SK-N-SH (cell line): ENCODE measurements at regions not wholly inside any gene's neighbourhood (a gene's known extent, or its start where the extent isn't known, plus 50 kb on each side); places are given as distances from the start of the nearest gene placed in this dataset.

Experiments used
- CTCF ChIA-PET: fragments of 300-600, 350-600 bp; formaldehyde crosslinking; extraction: SDS; loops from one replicate; lab custom pipeline; 2021; lab: Yijun Ruan, JAX
- POLR2A ChIA-PET: fragments of 350-600 bp; sonication (Branson Sonifier 250); formaldehyde crosslinking; extraction: SDS; loops from one replicate; lab custom pipeline; 2020; ENCODE audit warnings: antibody characterized with exemption, inconsistent platforms; lab: Yijun Ruan, JAX
- DNase-seq: peaks from one replicate; pipeline ENCODE4 v3.0.0; 2012
- H2AFZ ChIP-seq: fragments of 200-600 bp; sonication (generic); 2 replicates; pipeline ENCODE4 v1.8.1; 2016; ENCODE audit warnings: antibody characterized with exemption, mild to moderate bottlenecking, low read depth
- H3F3A ChIP-seq: fragments of 200-600 bp; sonication (generic); replicated peaks from 2 replicates; pipeline ENCODE3; 2016; ENCODE audit warnings: antibody characterized with exemption, mild to moderate bottlenecking; ENCODE audit not compliant: insufficient read depth
- H3K27ac ChIP-seq, 2 experiments: fragments of 200-500 bp in 1 of 2; fragments of 200-600 bp in 1 of 2; sonication (Bioruptor generic) in 1 of 2; sonication (generic), shearing (Covaris generic) in 1 of 2; 2 replicates each; pipeline versions ENCODE4 v1.5.1 to v1.6.1; 2014 to 2016; ENCODE audit warnings: low read depth in 2 of 2, inconsistent platforms in 1 of 2, low read length in 1 of 2, mild to moderate bottlenecking in 1 of 2, mixed read lengths in 1 of 2
- H3K27me3 ChIP-seq: fragments of 200-600 bp; sonication (generic), shearing (Covaris generic); 2 replicates; pipeline ENCODE4 v1.6.1; 2016; ENCODE audit warnings: mixed run types; ENCODE audit not compliant: insufficient read depth
- H3K36me3 ChIP-seq, 2 experiments: fragments of 200-500 bp in 1 of 2; fragments of 200-600 bp in 1 of 2; sonication (Bioruptor generic) in 1 of 2; sonication (generic) in 1 of 2; replicated peaks in 1 of 2; 2 replicates each; pipeline versions ENCODE3 to v1.5.1; 2014 to 2016; ENCODE audit warnings: low read length in 1 of 2, mild to moderate bottlenecking in 1 of 2; ENCODE audit not compliant: insufficient read depth in 2 of 2, control insufficient read depth in 1 of 2
- H3K4me1 ChIP-seq, 2 experiments: fragments of 200-500 bp in 1 of 2; fragments of 200-600 bp in 1 of 2; sonication (Bioruptor generic) in 1 of 2; sonication (generic), shearing (Covaris generic) in 1 of 2; 2 replicates each; pipeline versions ENCODE4 v1.5.1 to v1.6.1; 2014 to 2016; ENCODE audit warnings: low read depth in 1 of 2, low read length in 1 of 2, mixed run types in 1 of 2; ENCODE audit not compliant: insufficient read depth in 2 of 2, control insufficient read depth in 1 of 2
- H3K4me2 ChIP-seq: fragments of 200-600 bp; sonication (generic), shearing (Covaris generic); 2 replicates; pipeline ENCODE4 v1.6.1; 2017; ENCODE audit warnings: mixed run types
- H3K4me3 ChIP-seq, 2 experiments: fragments of 200-500 bp in 1 of 2; fragments of 200-600 bp in 1 of 2; sonication (Bioruptor generic) in 1 of 2; sonication (generic), shearing (Covaris generic) in 1 of 2; 2 replicates each; pipeline versions ENCODE4 v1.5.1 to v1.8.1; 2014 to 2016; ENCODE audit warnings: low read depth in 2 of 2, inconsistent platforms in 1 of 2, low read length in 1 of 2, mild to moderate bottlenecking in 1 of 2, mixed read lengths in 1 of 2, moderate library complexity in 1 of 2
- H3K79me2 ChIP-seq: fragments of 200-600 bp; sonication (generic); 2 replicates; pipeline ENCODE4 v1.8.1; 2017; ENCODE audit warnings: mild to moderate bottlenecking; ENCODE audit not compliant: insufficient read depth
- H3K9ac ChIP-seq: fragments of 200-600 bp; sonication (generic); 2 replicates; pipeline ENCODE4 v1.6.1; 2017; ENCODE audit warnings: mixed run types
- H3K9me2 ChIP-seq: fragments of 200-600 bp; sonication (generic); 2 replicates; pipeline ENCODE4 v1.6.1; 2017; ENCODE audit warnings: mixed run types
- H3K9me3 ChIP-seq: fragments of 200-600 bp; sonication (generic); 2 replicates; pipeline ENCODE4 v1.6.1; 2017; ENCODE audit warnings: mixed run types, mild to moderate bottlenecking, moderate library complexity
- H4K20me1 ChIP-seq: fragments of 200-600 bp; sonication (generic); 2 replicates; pipeline ENCODE4 v1.6.1; 2017; ENCODE audit warnings: mild to moderate bottlenecking, mixed run types; ENCODE audit not compliant: insufficient read depth
- EP300 ChIP-seq, 2 experiments: IDR thresholded peaks; 2 replicates each; pipeline versions ENCODE4 v1.4.0 to v1.6.1; 2012; ENCODE audit warnings: borderline replicate concordance in 1 of 2, low read depth in 1 of 2, low read length in 1 of 2
- EZH2phosphoT487 ChIP-seq: fragments of 200-600 bp; sonication (generic); IDR thresholded peaks from 2 replicates; pipeline ENCODE4 v1.6.1; 2017; ENCODE audit warnings: low read depth, mixed run types, mild to moderate bottlenecking, antibody characterized with exemption, moderate library complexity, borderline replicate concordance
- GATA2 ChIP-seq: sonication (generic); formaldehyde crosslinking; IDR thresholded peaks from 2 replicates; pipeline ENCODE4 v1.5.0; 2020; ENCODE audit warnings: mild to moderate bottlenecking, missing genetic modification reagents
- MXI1 ChIP-seq: IDR thresholded peaks from 2 replicates; pipeline ENCODE4 v1.6.1; 2012; ENCODE audit warnings: mild to moderate bottlenecking, low read depth, low read length, improper control_type of control experiment
- SMC3 ChIP-seq: IDR thresholded peaks from 2 replicates; pipeline ENCODE4 v1.6.1; 2012; ENCODE audit warnings: low read depth, low read length, improper control_type of control experiment
- TAF1 ChIP-seq: IDR thresholded peaks from 2 replicates; pipeline ENCODE4 v1.6.1; 2012; ENCODE audit warnings: low read depth, mild to moderate bottlenecking, low read length, moderate library complexity, borderline replicate concordance
- TCF12 ChIP-seq: IDR thresholded peaks from 2 replicates; pipeline ENCODE4 v1.4.0; 2012
- WGBS: methylation state at CpG from one replicate; pipeline ENCODE4 v1.1.6; 2017; ENCODE audit warnings: low lambda C conversion rate; 5-methylcytosine and 5-hydroxymethylcytosine counted together
- TF ChIP-seq, protein P1 (sequence below): fragments of 150-350 bp; IDR thresholded peaks from 2 replicates; pipeline ENCODE4 v1.6.1; 2016; ENCODE audit warnings: mild to moderate bottlenecking, low read depth, low read length
- TF ChIP-seq, protein P2 (sequence below): IDR thresholded peaks from 2 replicates; pipeline ENCODE4 v1.4.0; 2012; ENCODE audit warnings: low read depth, borderline replicate concordance
- TF ChIP-seq, protein P3 (sequence below): fragments of 150-350 bp; IDR thresholded peaks from 2 replicates; pipeline ENCODE4 v1.6.1; 2017; ENCODE audit warnings: antibody characterized with exemption, low read length, low read depth, borderline replicate concordance

DNA sequence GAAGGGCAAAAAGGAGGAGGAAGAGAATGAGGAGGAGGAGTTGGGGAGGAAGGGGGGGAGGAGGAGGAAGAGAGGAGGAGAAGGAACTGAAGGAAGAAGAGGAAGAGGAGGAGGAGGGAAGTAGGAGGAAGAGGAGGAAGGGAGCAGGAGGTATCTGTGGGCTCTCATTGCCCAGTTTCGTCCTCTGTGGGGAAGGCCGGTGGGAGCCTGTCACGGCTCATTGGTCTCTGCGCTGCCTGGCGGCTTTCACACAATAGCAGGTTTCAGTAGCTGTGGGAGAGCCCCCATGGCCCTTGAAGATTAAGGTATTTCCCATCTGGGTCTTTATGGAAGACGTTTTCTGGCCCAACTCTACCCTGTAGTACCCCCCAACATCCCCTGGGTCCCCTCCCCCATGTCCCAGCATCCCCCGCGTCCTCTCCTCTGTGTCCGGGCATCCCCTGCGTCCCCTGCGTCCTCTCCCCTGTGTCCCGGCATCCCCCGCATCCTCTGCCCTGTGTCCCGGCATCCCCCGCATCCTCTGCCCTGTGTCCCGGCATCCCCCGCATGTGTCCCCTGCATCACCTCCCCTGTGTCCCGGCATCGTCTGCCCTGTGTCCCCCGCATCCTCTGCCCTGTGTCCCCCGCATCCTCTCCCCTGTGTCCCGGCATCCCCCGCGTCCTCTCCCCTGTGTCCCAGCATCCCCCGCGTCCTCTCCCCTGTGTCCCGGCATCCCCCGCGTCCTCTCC lies 278.2 kb upstream of the SFSWAP start:
- DNase-seq = no peak
- TF ChIP-seq MXI1 (no peak), EZH2phosphoT487 (no peak), TCF12 (no peak), SMC3 (no peak), GATA2 (CRISPR knock-in tag) (no peak), EP300 (IDR thresholded peaks at IDR 0.05; ENCODE audit: borderline replicate concordance in 1 of 2, low read depth in 1 of 2, low read length in 1 of 2) (no peak), TAF1 (no peak)
- TF ChIP-seq, protein P1, sequence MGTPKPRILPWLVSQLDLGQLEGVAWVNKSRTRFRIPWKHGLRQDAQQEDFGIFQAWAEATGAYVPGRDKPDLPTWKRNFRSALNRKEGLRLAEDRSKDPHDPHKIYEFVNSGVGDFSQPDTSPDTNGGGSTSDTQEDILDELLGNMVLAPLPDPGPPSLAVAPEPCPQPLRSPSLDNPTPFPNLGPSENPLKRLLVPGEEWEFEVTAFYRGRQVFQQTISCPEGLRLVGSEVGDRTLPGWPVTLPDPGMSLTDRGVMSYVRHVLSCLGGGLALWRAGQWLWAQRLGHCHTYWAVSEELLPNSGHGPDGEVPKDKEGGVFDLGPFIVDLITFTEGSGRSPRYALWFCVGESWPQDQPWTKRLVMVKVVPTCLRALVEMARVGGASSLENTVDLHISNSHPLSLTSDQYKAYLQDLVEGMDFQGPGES = no peak
- TF ChIP-seq, protein P2, sequence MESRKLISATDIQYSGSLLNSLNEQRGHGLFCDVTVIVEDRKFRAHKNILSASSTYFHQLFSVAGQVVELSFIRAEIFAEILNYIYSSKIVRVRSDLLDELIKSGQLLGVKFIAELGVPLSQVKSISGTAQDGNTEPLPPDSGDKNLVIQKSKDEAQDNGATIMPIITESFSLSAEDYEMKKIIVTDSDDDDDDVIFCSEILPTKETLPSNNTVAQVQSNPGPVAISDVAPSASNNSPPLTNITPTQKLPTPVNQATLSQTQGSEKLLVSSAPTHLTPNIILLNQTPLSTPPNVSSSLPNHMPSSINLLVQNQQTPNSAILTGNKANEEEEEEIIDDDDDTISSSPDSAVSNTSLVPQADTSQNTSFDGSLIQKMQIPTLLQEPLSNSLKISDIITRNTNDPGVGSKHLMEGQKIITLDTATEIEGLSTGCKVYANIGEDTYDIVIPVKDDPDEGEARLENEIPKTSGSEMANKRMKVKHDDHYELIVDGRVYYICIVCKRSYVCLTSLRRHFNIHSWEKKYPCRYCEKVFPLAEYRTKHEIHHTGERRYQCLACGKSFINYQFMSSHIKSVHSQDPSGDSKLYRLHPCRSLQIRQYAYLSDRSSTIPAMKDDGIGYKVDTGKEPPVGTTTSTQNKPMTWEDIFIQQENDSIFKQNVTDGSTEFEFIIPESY = no peak
- TF ChIP-seq, protein P3, sequence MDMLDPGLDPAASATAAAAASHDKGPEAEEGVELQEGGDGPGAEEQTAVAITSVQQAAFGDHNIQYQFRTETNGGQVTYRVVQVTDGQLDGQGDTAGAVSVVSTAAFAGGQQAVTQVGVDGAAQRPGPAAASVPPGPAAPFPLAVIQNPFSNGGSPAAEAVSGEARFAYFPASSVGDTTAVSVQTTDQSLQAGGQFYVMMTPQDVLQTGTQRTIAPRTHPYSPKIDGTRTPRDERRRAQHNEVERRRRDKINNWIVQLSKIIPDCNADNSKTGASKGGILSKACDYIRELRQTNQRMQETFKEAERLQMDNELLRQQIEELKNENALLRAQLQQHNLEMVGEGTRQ = no peak
- TF ChIP-seq, all 33 proteins: peak for 0
- Histone ChIP-seq H3K9ac (no peak overlapping the region), H4K20me1 (no peaks in the 10 kb centered on the region), H3K4me1 (peaks cover 0 to 20% of the 10 kb centered on the region in 2 experiments; a peak in 1 of 4 replicates), H3K27ac (no peak overlapping the region), H3F3A (no peaks in the 10 kb centered on the region), H3K36me3 (no peaks in the 10 kb centered on the region), H3K9me2 (no peaks in the 10 kb centered on the region), H3K79me2 (no peaks in the 10 kb centered on the region), H2AFZ (no peak overlapping the region), H3K4me2 (no peak overlapping the region), H3K4me3 (no peak overlapping the region), H3K27me3 (no peaks in the 10 kb centered on the region), H3K9me3 (no peaks in the 10 kb centered on the region)
- 86% methylated on average over 23 of the region's 29 CpGs for WGBS
- ChIA-PET POLR2A (no interaction called here), CTCF (no interaction called here)
